Umbilical cord (tissue), 1 donor: ENCODE measurements at regions not wholly inside any gene's neighbourhood (a gene's known extent, or its start where the extent isn't known, plus 50 kb on each side); places are given as distances from the start of the nearest gene placed in this dataset.
"Not testable (repeated sequence)": the region's sequence is repeated elsewhere in the genome, so short reads cannot be mapped to it uniquely, and the experiment has no call there.

Experiments used
- DNase-seq: peaks from one replicate; pipeline ENCODE4 v3.0.0-alpha.2; 2015; ENCODE audit warnings: low spot score

- no peak for DNase-seq
These were observed 1198.5 kb upstream of the SORCS1 start for GRCh38 chr10:108362961-108363360.

DNA sequence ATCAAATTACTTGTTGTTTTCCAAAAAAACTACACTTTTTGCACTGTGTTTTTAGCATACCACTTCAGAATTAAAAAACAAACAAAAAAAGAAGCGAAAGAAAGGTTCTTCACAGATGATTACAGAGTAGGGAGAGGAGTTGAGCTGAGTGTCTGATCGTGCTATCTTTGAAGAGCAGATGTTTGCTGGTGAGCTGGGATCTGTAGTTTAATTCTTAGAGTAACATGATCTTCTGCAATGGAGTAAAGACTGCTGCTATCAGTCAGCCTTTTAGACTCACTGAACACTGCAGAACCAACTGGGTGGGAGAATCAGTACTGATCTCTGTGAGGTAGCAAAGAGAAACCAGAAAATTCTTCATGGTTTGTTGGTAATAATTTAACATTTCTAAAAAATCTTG lies 1197.8 kb upstream of the SORCS1 start:
- DNase-seq = peak; percentile 32

- no peak for DNase-seq
These were observed 1195.7 kb upstream of the SORCS1 start for GRCh38 chr10:108360187-108360586.

DNA sequence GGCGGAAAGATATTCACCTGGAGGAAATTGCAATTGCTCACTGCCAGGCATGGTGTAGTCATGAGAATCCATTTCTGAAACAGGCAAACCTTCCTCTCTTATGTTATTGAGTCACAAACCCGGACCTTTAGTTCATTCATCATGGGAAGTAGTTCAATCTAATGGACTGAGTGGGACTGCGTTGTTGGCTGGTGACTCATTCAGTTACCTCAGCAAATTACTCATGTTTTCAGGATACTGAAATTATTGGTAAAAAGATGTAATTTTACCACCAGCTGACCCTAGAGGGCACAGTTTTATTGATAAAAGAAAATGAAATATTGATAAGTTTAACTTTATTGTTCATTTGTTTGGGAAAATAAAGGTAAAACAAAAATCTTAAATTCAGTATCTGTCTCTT lies 1194.4 kb upstream of the SORCS1 start:
- DNase-seq = peak; percentile 15

DNA sequence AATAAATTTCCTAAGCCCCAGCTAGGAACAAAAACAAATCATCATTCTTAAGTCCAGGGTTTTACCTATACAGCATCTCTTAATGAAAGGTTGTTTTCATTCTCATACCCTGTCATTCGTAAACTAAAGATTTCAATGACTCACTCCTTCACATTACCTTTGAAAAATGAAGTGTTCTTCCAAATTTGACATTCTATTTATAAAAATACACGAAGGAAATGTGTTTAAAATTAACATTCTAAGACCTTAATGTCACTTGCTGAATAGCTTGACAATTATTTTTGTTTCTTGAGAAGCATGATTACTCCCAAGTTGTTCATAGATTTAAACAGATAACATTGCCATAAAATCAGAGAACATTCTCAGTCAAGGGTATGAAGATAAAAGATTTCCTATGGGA lies 1188.3 kb upstream of the SORCS1 start:
- no peak for DNase-seq

- no peak for DNase-seq
These were observed 1183.7 kb upstream of the SORCS1 start for GRCh38 chr10:108348215-108348614.

- DNase-seq = no peak
These were observed 1181.6 kb upstream of the SORCS1 start for GRCh38 chr10:108346066-108346465.

GRCh38 chr10:108338146-108338545 lies 1173.6 kb upstream of the SORCS1 start:
- DNase-seq = no peak

DNA sequence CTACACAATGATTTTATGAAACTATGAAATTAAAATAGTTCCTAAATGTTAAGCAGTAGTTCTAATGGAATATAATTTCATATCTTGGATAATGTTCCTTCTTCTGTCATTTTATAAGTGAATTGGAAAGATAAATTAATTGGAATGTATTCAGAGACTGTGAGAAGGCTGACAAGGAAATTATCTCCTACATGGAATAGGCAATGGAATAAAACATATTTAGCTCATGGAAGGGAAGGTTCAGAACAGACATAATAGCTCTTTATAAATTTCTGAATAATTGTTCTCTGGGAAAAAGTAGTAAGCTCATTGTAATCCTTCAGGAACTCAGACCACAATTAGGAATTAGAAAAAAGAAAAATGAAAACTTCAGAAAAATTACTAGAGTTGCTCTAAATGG lies 1172.3 kb upstream of the SORCS1 start:
- no peak for DNase-seq

GRCh38 chr10:108327706-108328105 lies 1163.2 kb upstream of the SORCS1 start:
- DNase-seq = no peak

GRCh38 chr10:108323274-108323798 lies 1158.8 kb upstream of the SORCS1 start:
- DNase-seq = no peak

DNA sequence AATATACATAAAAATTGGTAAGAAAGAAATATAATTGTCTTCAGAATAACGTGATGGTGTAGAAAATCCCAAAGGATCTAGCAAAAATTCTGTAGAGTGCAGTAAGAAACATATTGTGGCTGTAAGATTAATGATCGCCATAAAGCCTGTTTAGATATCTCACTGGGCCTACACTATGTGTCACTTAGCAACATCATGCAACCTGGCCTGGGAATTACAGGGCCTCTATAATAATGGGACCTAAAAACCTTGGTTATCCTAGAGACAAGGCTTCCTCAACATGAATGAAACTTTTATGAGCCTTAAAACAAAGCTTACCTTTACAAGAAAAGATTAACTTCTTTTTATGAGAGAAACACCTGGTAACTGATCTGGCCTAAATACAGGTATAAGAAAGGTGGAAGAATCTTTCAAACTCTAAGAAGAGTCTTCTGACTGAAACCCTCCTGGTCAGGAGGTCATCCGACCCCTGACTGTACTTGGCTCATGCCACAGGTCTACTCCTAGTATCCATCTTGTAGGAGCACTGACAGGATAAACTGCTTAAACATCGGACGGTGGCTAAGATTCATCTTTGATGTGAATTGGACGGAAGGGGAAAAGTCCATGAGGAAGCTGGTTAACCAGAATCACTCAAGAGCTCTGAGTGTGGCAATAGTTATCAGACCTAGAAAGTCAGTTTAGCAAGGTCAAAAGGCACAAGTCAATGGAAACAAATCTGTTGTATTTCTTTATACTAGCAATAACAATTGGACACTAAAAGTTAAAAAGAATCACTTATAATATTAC lies 1155.1 kb upstream of the SORCS1 start:
- DNase-seq = no peak

DNA sequence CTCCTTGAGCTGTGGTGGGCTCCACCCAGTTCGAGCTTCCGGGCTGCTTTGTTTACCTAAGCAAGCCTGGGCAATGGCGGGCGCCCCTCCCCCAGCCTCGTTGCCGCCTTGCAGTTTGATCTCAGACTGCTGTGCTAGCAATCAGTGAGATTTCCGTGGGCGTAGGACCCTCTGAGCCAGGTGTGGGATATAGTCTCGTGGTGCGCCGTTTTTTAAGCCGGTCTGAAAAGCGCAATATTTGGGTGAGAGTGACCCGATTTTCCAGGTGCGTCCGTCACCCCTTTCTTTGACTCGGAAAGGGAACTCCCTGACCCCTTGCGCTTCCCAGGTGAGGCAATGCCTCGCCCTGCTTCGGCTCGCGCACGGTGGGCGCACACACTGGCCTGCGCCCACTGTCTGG lies 1151.1 kb upstream of the SORCS1 start:
- DNase-seq = not testable (repeated sequence)

GRCh38 chr10:108307925-108308312 lies 1143.4 kb upstream of the SORCS1 start:
- no peak for DNase-seq

DNA sequence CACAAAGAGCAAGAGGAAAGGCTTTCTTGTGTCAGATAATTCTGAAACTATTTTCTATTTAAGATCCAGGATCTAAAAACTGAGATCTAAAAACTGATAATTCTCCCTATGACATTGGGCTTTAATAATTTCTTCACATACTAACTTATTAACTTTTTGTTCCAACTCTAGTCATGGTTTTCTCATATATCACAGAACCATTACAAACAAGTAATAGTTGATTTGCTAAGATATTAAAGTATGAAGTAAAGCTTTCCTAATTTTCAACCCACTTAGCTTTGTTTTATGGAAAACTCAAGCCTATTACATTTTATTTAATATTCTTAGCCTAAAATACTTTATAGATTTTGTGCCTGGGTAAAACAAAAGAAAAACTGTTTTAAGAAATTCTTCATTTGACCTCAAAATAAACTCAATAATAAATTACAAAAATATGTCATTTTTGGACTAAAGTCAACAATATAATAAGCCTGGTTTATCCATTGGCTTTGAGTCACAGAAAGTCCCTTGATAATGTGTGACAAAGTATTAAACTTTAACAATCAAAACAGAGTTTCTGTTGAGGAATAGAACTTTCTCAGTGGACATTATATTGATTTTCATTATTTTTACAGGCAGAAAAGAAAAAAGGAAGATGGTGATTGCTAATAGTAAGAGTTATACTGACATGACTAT lies 1142.9 kb upstream of the SORCS1 start:
- DNase-seq = no peak

DNA sequence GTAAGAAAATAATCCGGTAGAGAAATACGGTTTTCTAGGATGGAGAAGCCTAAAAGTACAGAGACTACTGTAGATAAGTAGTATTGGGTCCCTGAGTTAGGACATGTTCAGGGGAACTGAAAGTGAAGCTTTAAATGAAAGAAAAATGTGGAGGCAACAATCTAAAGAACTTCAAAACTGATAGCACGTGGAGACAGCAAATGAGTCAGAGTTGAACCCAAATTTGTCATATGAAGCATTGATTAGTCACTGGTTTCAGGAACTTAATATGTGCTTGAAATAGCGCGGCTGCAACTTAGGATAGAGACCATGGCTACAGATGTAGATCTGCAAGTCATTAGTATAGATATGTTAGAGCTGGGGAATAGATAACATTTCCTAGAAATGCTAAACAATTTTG lies 1138.6 kb upstream of the SORCS1 start:
- no peak for DNase-seq

DNA sequence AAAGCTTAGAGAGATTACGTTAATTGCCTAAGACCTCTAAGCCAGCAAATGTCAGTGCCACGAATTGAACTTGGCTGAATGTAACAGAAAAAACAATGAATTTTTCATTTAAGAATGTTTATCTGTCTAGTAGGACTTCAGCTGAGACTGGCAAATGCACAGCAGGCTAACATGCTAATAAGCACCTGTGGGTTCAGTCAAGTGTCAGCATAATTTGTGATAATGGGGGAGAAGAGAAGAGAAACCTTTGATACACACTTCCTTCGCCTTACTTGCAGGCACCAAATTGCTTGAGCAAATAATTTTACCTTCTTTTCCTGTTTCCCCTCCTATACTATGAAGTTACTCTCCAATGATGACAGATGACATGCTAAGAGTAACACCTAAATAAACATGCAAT lies 1136.5 kb upstream of the SORCS1 start:
- DNase-seq = no peak

GRCh38 chr10:108290823-108291222 lies 1126.3 kb upstream of the SORCS1 start:
- no peak for DNase-seq

DNA sequence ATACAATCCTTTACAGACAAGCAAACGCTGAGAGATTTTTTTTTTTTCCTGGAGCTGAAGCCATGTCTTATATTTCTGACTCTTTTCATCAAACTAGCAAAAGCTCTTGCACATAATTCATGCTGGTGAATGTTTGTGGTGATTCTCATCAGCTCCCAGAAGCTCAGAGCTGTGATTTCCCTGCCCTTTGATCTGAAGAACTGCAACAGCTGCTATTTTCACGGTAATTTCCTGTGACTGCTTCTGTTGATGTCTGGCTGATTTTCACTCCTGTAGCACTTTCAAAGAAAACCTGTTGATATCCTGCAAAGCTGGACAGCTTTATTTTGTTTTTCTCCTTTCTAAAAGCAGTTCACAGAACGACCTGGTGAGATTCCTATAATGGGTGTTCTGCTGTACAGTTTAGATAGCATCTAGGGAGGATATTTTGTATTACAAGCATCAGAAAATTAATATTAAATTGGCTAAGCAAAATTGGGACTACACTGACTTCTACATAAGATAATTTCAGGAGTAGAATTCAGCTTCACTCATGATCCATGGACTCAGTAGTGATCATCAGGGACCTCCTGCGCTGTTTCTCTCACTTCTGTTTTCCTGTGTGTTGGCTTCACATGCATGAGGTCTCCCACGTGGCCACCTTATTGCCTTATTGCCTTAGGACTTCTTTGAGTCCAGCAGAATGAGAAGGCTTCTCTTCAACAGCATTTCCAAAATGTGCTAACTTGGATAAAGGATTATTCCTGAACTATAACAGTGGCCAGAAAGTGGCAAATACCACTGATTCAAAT lies 1111.6 kb upstream of the SORCS1 start:
- DNase-seq = no peak

DNA sequence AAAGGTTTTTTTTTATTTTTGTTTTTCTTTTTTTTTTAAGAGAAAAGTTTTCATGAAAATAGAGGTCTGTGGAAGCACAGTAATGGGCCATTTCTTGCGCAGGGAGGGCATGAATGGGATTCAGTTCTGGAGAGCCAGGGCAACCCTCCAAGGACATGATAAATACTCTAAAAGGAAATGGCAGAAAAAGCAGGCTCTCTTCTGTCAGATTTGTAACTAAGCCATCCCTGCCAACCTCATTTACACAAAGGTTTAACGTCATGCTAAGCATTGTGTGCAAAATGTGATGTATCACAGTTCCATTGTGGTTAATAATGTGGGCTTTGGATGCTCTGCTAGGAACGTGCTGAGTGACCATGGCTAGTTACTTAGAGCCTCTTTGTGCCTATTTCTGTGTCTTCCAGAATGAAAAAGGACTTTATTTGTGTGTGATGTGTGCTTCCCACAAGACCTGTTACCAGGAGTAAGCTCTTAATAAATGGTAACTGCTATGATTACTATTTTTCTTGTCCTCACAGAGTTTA lies 1095.9 kb upstream of the SORCS1 start:
- DNase-seq = no peak

- DNase-seq = no peak
These were observed 1089.6 kb upstream of the SORCS1 start for GRCh38 chr10:108254089-108254488.

DNA sequence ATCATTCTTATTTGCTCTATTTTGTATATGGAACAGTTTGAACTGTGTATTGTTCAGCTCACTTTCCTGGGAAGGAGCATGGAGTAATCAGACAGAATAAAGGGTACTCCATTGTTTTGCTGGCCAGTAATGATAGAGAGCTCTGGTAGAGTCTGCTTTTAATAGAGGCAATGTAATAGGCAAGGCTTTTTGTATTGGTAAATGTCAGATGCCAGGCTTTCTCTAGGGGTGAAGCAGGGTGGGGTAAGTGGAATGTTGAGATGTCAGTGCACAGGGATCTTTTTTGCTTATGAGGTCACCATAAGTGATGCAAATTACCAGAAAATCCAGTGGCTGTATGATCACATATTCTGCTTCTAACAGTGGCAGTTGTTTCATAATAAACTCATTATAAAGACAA lies 1088.3 kb upstream of the SORCS1 start:
- no peak for DNase-seq
